Keratinocyte (primary cell): ENCODE measurements at regions not wholly inside any gene's neighbourhood (a gene's known extent, or its start where the extent isn't known, plus 50 kb on each side); places are given as distances from the start of the nearest gene placed in this dataset.

Source experiments
- DNase-seq: peaks from one replicate; pipeline ENCODE4 v3.0.0-alpha.2; 2011; ENCODE audit warnings: low read depth, missing footprints, low spot score
- FAIRE-seq: peaks from 2 replicates; lab custom pipeline; 2011; peaks lifted over from hg19 to GRCh38; lab: Jason Lieb, UNC
- H2AFZ ChIP-seq: 2 replicates; pipeline ENCODE4 v1.6.0; 2012; ENCODE audit warnings: low read length, control low read depth, inconsistent platforms; ENCODE audit not compliant: control insufficient read depth
- H3K27ac ChIP-seq: 2 replicates; pipeline ENCODE4 v1.5.1; 2011; ENCODE audit warnings: low read length; ENCODE audit not compliant: control insufficient read depth, insufficient read depth
- H3K27me3 ChIP-seq: 3 replicates; pipeline ENCODE4 v1.6.0; 2011; ENCODE audit warnings: low read length; ENCODE audit not compliant: control insufficient read depth, insufficient read depth; ENCODE audit errors: extremely low read depth
- H3K36me3 ChIP-seq, 2 experiments: 2 replicates in 1 of 2; 3 replicates in 1 of 2; pipeline ENCODE4 v1.5.1; 2011; ENCODE audit warnings: low read length in 2 of 2, mild to moderate bottlenecking in 1 of 2; ENCODE audit not compliant: control insufficient read depth in 2 of 2, insufficient read depth in 2 of 2; ENCODE audit errors: extremely low read depth in 1 of 2
- H3K4me1 ChIP-seq: 3 replicates; pipeline ENCODE4 v1.5.1; 2011; ENCODE audit warnings: low read length; ENCODE audit not compliant: control insufficient read depth, insufficient read depth; ENCODE audit errors: extremely low read depth
- H3K4me2 ChIP-seq: 3 replicates; pipeline ENCODE4 v1.6.0; 2011; ENCODE audit warnings: low read depth, low read length; ENCODE audit not compliant: control insufficient read depth, insufficient read depth; ENCODE audit errors: extremely low read depth
- H3K4me3 ChIP-seq, 3 experiments: fragments of 200-600 bp in 1 of 3; sonication (generic) in 1 of 3; 2 replicates in 2 of 3; 3 replicates in 1 of 3; pipeline ENCODE4 v1.5.1; 2011 to 2016; ENCODE audit warnings: low read length in 3 of 3, mild to moderate bottlenecking in 3 of 3, control low read depth in 2 of 3, inconsistent platforms in 1 of 3, low read depth in 1 of 3, mixed read lengths in 1 of 3, mixed run types in 1 of 3, moderate library complexity in 1 of 3; ENCODE audit not compliant: control insufficient read depth in 2 of 3, insufficient read depth in 2 of 3; ENCODE audit errors: extremely low read depth in 1 of 3
- H3K79me2 ChIP-seq: 2 replicates; pipeline ENCODE4 v1.6.0; 2012; ENCODE audit warnings: low read length; ENCODE audit not compliant: control insufficient read depth, insufficient read depth
- H3K9ac ChIP-seq: 3 replicates; pipeline ENCODE4 v1.6.0; 2011; ENCODE audit warnings: low read length; ENCODE audit not compliant: control insufficient read depth, insufficient read depth; ENCODE audit errors: extremely low read depth
- H3K9me1 ChIP-seq: 3 replicates; pipeline ENCODE4 v1.6.0; 2011; ENCODE audit warnings: low read length; ENCODE audit not compliant: control insufficient read depth, insufficient read depth; ENCODE audit errors: extremely low read depth
- H3K9me3 ChIP-seq: 2 replicates; pipeline ENCODE4 v1.5.1; 2012; ENCODE audit warnings: low read depth, low read length; ENCODE audit not compliant: control insufficient read depth
- H4K20me1 ChIP-seq: 3 replicates; pipeline ENCODE4 v1.6.0; 2011; ENCODE audit warnings: low read length; ENCODE audit not compliant: control insufficient read depth, insufficient read depth; ENCODE audit errors: extremely low read depth
- EZH2 ChIP-seq: IDR thresholded peaks from one replicate; pipeline ENCODE4 v1.6.1; 2012; ENCODE audit warnings: inconsistent platforms, mild to moderate bottlenecking, low read length, moderate library complexity
- dilution Hi-C: fragments of 300-500 bp; cut with MboI; formaldehyde crosslinking; loops from one replicate; pipeline ENCODE4 v1.7.0; 2020; ENCODE audit warnings: low sequenced_read_pairs; ENCODE audit not compliant: extremely low pct_ligation_motif_present
- TF ChIP-seq, protein P1 (sequence below), 3 experiments: IDR thresholded peaks in 1 of 3; conservative IDR thresholded peaks in 1 of 3; optimal IDR thresholded peaks in 1 of 3; 2 replicates in 2 of 3; 3 replicates in 1 of 3; pipeline versions ENCODE3 to v1.5.1; 2011; ENCODE audit warnings: low read length in 3 of 3, mild to moderate bottlenecking in 3 of 3, moderate library complexity in 2 of 3, control low read depth in 1 of 3, inconsistent platforms in 1 of 3; ENCODE audit not compliant: insufficient read depth in 2 of 3; ENCODE audit errors: extremely low read depth in 1 of 3

GRCh38 chrX:1918780-1919179 is 303.9 kb downstream of the ASMT start:
- H3K4me3 ChIP-seq, result no peak overlapping the region
- no peak for DNase-seq
- H3K9me1 ChIP-seq, result no peaks in the 10 kb centered on the region
- no peak overlapping the region for H3K4me2 ChIP-seq
- H3K9me3 ChIP-seq, result peaks cover 2% of the 10 kb centered on the region
- FAIRE-seq, result no peak
- H2AFZ ChIP-seq, result no peak overlapping the region
- H3K36me3 ChIP-seq, result no peaks in the 10 kb centered on the region
- no peak overlapping the region for H3K27ac ChIP-seq
- no peaks in the 10 kb centered on the region for H3K79me2 ChIP-seq
- dilution Hi-C loops, result no loop called here
- no peaks in the 10 kb centered on the region for H3K27me3 ChIP-seq
- H3K9ac ChIP-seq, result no peak overlapping the region
- TF ChIP-seq, protein P1, sequence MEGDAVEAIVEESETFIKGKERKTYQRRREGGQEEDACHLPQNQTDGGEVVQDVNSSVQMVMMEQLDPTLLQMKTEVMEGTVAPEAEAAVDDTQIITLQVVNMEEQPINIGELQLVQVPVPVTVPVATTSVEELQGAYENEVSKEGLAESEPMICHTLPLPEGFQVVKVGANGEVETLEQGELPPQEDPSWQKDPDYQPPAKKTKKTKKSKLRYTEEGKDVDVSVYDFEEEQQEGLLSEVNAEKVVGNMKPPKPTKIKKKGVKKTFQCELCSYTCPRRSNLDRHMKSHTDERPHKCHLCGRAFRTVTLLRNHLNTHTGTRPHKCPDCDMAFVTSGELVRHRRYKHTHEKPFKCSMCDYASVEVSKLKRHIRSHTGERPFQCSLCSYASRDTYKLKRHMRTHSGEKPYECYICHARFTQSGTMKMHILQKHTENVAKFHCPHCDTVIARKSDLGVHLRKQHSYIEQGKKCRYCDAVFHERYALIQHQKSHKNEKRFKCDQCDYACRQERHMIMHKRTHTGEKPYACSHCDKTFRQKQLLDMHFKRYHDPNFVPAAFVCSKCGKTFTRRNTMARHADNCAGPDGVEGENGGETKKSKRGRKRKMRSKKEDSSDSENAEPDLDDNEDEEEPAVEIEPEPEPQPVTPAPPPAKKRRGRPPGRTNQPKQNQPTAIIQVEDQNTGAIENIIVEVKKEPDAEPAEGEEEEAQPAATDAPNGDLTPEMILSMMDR (optimal IDR thresholded peaks at IDR 0.05 in 1 of 3, IDR thresholded peaks at IDR 0.05 in 1 of 3, conservative IDR thresholded peaks at IDR 0.05 in 1 of 3; ENCODE audit: extremely low read depth in 1 of 3, insufficient read depth in 2 of 3, low read length in 3 of 3), result no peak
- TF ChIP-seq EZH2, result no peak
- H3K4me1 ChIP-seq, result no peaks in the 10 kb centered on the region
- H4K20me1 ChIP-seq, result no peaks in the 10 kb centered on the region

DNA sequence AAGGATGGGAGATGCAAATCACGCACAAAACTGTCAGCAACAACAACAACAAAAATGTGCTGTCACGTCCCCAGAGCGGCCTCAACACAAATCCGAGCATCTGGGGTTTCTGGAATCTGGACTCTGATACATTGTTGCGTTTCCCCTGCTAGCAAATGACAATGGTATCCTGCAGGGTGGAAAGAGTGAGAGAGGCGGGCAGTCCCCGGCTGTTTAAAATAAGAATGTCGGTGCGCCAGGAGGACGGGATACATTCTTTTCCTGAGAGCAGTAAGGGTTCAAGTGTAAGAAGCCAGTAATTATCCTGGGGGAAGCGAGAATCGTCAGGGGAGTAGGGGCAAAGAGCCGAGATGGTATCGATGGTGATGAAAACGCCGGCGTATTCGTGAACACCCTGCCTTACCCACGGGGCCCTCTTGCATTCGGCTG is 310.2 kb downstream of the ASMT start:
- DNase-seq, result no peak
- FAIRE-seq, result no peak
- no peaks in the 10 kb centered on the region for H3K79me2 ChIP-seq
- TF ChIP-seq, protein P1 (optimal IDR thresholded peaks at IDR 0.05 in 1 of 3, IDR thresholded peaks at IDR 0.05 in 1 of 3, conservative IDR thresholded peaks at IDR 0.05 in 1 of 3; ENCODE audit: extremely low read depth in 1 of 3, insufficient read depth in 2 of 3, low read length in 3 of 3), result no peak
- no peak for TF ChIP-seq EZH2
- no peak overlapping the region for H2AFZ ChIP-seq
- no peaks in the 10 kb centered on the region for H3K4me1 ChIP-seq
- H3K36me3 ChIP-seq, result no peaks in the 10 kb centered on the region
- no peak overlapping the region for H3K27ac ChIP-seq
- H3K27me3 ChIP-seq, result no peaks in the 10 kb centered on the region
- H3K9me3 ChIP-seq, result no peaks in the 10 kb centered on the region
- no peaks in the 10 kb centered on the region for H3K9me1 ChIP-seq
- H3K4me3 ChIP-seq, result no peak overlapping the region
- H4K20me1 ChIP-seq, result no peaks in the 10 kb centered on the region
- dilution Hi-C loops, result no loop called here
- no peak overlapping the region for H3K4me2 ChIP-seq
- no peak overlapping the region for H3K9ac ChIP-seq
